HCT116 (cell line): ENCODE measurements at regions not wholly inside any gene's neighbourhood (a gene's known extent, or its start where the extent isn't known, plus 50 kb on each side); places are given as distances from the start of the nearest gene placed in this dataset.

Source experiments
- ATAC-seq: fragments of 200-7000 bp; cut with Tn5 transposase; 2 replicates; pipeline ENCODE4 v1.9.1; 2020; ENCODE audit warnings: mild to moderate bottlenecking, moderate library complexity
- BruUV-seq: library from RNA; stranded (reverse); fragments of 400-500 nt; replicated peaks from 2 replicates; lab custom pipeline; 2021; lab: Mats Ljungman, UMichigan
- CTCF ChIA-PET: fragments of 300-600 bp; sonication (Branson Sonifier 250); formaldehyde crosslinking; loops from one replicate; lab custom pipeline; 2021; ENCODE audit warnings: antibody characterized with exemption; lab: Charles Lee
- POLR2A ChIA-PET: fragments of 300-600, 350-600 bp; sonication (Branson Sonifier 250); formaldehyde crosslinking; loops from one replicate; lab custom pipeline; 2021; ENCODE audit warnings: antibody characterized with exemption; lab: Charles Lee
- RAD21 ChIA-PET, 2 experiments: fragments of 300-600 bp; sonication (Branson Sonifier 250); formaldehyde crosslinking; loops; one replicate each; lab custom pipeline; 2023; ENCODE audit warnings: low total read pairs in 2 of 2; ENCODE audit not compliant: uncharacterized antibody in 2 of 2, unreplicated experiment in 2 of 2, low non-redundant PET in 1 of 2; lab: Charles Lee
- DNase-seq: peaks from one replicate; pipeline ENCODE4 v3.0.0-alpha.2; 2010; ENCODE audit warnings: low read depth, low spot score
- H2AFZ ChIP-seq: fragments of 200-600 bp; shearing (Covaris generic), sonication (generic); 2 replicates; pipeline ENCODE4 v1.6.1; 2017; ENCODE audit warnings: low read depth, mixed run types, mixed read lengths, antibody characterized with exemption, low read length; ENCODE audit not compliant: poor library complexity, severe bottlenecking
- H3K27ac ChIP-seq: 2 replicates; pipeline ENCODE4 v1.5.1; 2012; ENCODE audit warnings: low read depth, low read length
- H3K27me3 ChIP-seq: fragments of 200-600 bp; sonication (generic); 2 replicates; pipeline ENCODE4 v1.6.1; 2016; ENCODE audit warnings: mixed run types, low read length, mixed read lengths; ENCODE audit not compliant: insufficient read depth
- H3K36me3 ChIP-seq, 2 experiments: fragments of 200-500 bp in 1 of 2; fragments of 200-600 bp in 1 of 2; sonication (Bioruptor generic) in 1 of 2; sonication (generic) in 1 of 2; 2 replicates each; pipeline versions ENCODE4 v1.5.1 to v1.6.1; 2014 to 2016; ENCODE audit warnings: low read length in 2 of 2, inconsistent platforms in 1 of 2, mixed read lengths in 1 of 2, mixed run types in 1 of 2; ENCODE audit not compliant: insufficient read depth in 2 of 2, control insufficient read depth in 1 of 2
- H3K4me1 ChIP-seq, 2 experiments: fragments of 200-600 bp in 1 of 2; sonication (generic) in 1 of 2; 2 replicates each; pipeline versions ENCODE4 v1.5.1 to v1.6.1; 2012 to 2017; ENCODE audit warnings: low read length in 2 of 2, inconsistent platforms in 1 of 2, mild to moderate bottlenecking in 1 of 2, mixed read lengths in 1 of 2, mixed run types in 1 of 2, moderate library complexity in 1 of 2; ENCODE audit not compliant: insufficient read depth in 2 of 2, control insufficient read depth in 1 of 2
- H3K4me2 ChIP-seq: fragments of 200-600 bp; sonication (generic); 2 replicates; pipeline ENCODE4 v1.6.1; 2017; ENCODE audit warnings: mixed run types, low read length, mixed read lengths
- H3K4me3 ChIP-seq, 2 experiments: fragments of 200-600 bp in 1 of 2; sonication (generic) in 1 of 2; replicated peaks in 1 of 2; 2 replicates each; pipeline ENCODE4 v1.5.1; 2011 to 2016; ENCODE audit warnings: low read length in 2 of 2, control low read depth in 1 of 2, low read depth in 1 of 2, mild to moderate bottlenecking in 1 of 2, mixed read lengths in 1 of 2, mixed run types in 1 of 2
- H3K79me2 ChIP-seq: fragments of 200-600 bp; sonication (generic); 2 replicates; pipeline ENCODE4 v1.6.1; 2017; ENCODE audit warnings: mild to moderate bottlenecking, mixed run types, low read length, moderate library complexity, mixed read lengths; ENCODE audit not compliant: insufficient read depth
- H3K9ac ChIP-seq: fragments of 200-600 bp; sonication (generic); 2 replicates; pipeline ENCODE4 v1.6.1; 2016; ENCODE audit warnings: low read length, mixed read lengths
- H3K9me2 ChIP-seq: fragments of 200-600 bp; sonication (generic), shearing (Covaris generic); 2 replicates; pipeline ENCODE4 v1.6.1; 2017; ENCODE audit warnings: mixed run types, mild to moderate bottlenecking, moderate library complexity; ENCODE audit not compliant: insufficient read depth
- H3K9me3 ChIP-seq, 2 experiments: fragments of 200-500 bp in 1 of 2; fragments of 200-600 bp in 1 of 2; sonication (Bioruptor generic) in 1 of 2; sonication (generic) in 1 of 2; 2 replicates each; pipeline ENCODE4 v1.6.1; 2014 to 2017; ENCODE audit warnings: low read length in 2 of 2, mixed read lengths in 2 of 2, inconsistent platforms in 1 of 2, low read depth in 1 of 2, mild to moderate bottlenecking in 1 of 2, mixed run types in 1 of 2, moderate library complexity in 1 of 2; ENCODE audit not compliant: control insufficient read depth in 1 of 2, insufficient read depth in 1 of 2
- H4K20me1 ChIP-seq: fragments of 200-600 bp; sonication (generic), shearing (Covaris generic); 2 replicates; pipeline ENCODE4 v1.6.1; 2017; ENCODE audit warnings: mixed run types, mild to moderate bottlenecking, moderate library complexity; ENCODE audit not compliant: insufficient read depth
- CEBPB ChIP-seq: IDR thresholded peaks from 2 replicates; pipeline ENCODE4 v1.6.1; 2012; ENCODE audit warnings: low read depth
- EGR1 ChIP-seq: IDR thresholded peaks from 2 replicates; pipeline ENCODE4 v1.6.1; 2012; ENCODE audit warnings: low read depth
- JUND ChIP-seq: IDR thresholded peaks from 2 replicates; pipeline ENCODE4 v1.6.1; 2012
- SIN3A ChIP-seq: IDR thresholded peaks from 2 replicates; pipeline ENCODE4 v1.6.1; 2012; ENCODE audit warnings: low read depth
- SRF ChIP-seq: IDR thresholded peaks from 2 replicates; pipeline ENCODE4 v1.6.1; 2012; ENCODE audit warnings: low read depth
- YY1 ChIP-seq: IDR thresholded peaks from 2 replicates; pipeline ENCODE4 v1.6.1; 2011; ENCODE audit warnings: low read length, low read depth, moderate library complexity, mild to moderate bottlenecking; ENCODE audit not compliant: insufficient replicate concordance; ENCODE audit errors: extremely low read depth
- ZFX ChIP-seq: fragments of 450-650 bp; IDR thresholded peaks from 2 replicates; pipeline ENCODE4 v1.6.1; 2017
- intact Hi-C: fragments of 100-400 bp; cut with micrococcal nuclease; formaldehyde crosslinking; loops from 2 replicates; pipeline ENCODE4 v1.10.0; 2022
- TF ChIP-seq, protein P1 (sequence below): IDR thresholded peaks from 2 replicates; pipeline ENCODE4 v1.6.1; 2012; ENCODE audit warnings: low read depth
- TF ChIP-seq, protein P2 (sequence below), 3 experiments: fragments of 200-600 bp in 1 of 3; sonication (generic) in 1 of 3; IDR thresholded peaks in 2 of 3; conservative IDR thresholded peaks in 1 of 3; 2 replicates each; pipeline ENCODE4 v1.5.1; 2012 to 2017; ENCODE audit warnings: low read depth in 2 of 3, low read length in 2 of 3, antibody characterized with exemption in 1 of 3, borderline replicate concordance in 1 of 3, control low read depth in 1 of 3, mild to moderate bottlenecking in 1 of 3, mixed read lengths in 1 of 3, mixed run types in 1 of 3, moderate library complexity in 1 of 3; ENCODE audit not compliant: insufficient read depth in 1 of 3
- TF ChIP-seq, protein P3 (sequence below): IDR thresholded peaks from 2 replicates; pipeline ENCODE4 v1.6.1; 2011; ENCODE audit warnings: mild to moderate bottlenecking, low read length, moderate library complexity; ENCODE audit not compliant: insufficient replicate concordance; ENCODE audit errors: extremely low read depth

DNA sequence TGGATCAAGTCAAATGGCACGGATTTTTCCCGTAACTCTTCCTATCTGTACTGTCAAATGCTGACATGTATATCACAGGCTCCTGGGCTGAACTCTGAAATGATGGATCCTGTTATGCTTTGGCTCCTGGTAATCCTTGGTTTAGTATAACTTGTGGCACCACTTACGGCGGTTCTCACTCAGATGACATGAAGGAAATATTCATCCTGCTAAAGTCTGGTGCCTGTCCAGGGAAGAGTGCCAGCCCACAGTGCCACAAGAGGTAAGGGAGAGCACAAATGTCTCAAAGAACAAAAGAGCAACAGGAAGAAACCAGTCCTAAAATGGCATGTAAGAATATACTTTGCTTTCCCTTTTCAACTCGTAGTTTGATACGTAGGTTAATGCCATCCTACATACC, 93.1 kb upstream of the TAB2 start:
- Histone ChIP-seq H4K20me1 (no peaks in the 10 kb centered on the region), H3K4me1 (peaks cover 5 to 7% of the 10 kb centered on the region in 2 experiments; a peak in 2 of 4 replicates), H3K9ac (no peak overlapping the region), H3K9me2 (no peaks in the 10 kb centered on the region), H2AFZ (no peak overlapping the region), H3K4me2 (no peak overlapping the region), H3K27me3 (no peaks in the 10 kb centered on the region), H3K27ac (no peak overlapping the region), H3K79me2 (no peaks in the 10 kb centered on the region), H3K9me3 (no peaks in the 10 kb centered on the region), H3K4me3 (no peak overlapping the region), H3K36me3 (no peaks in the 10 kb centered on the region)
- ChIA-PET CTCF (no interaction called here), RAD21 (no interaction called here), POLR2A (no interaction called here)
- intact Hi-C loops, result no loop called here
- TF ChIP-seq YY1 (no peak), SIN3A (no peak), SRF (no peak), JUND (no peak), CEBPB (no peak), ZFX (no peak), EGR1 (no peak)
- TF ChIP-seq, protein P1, sequence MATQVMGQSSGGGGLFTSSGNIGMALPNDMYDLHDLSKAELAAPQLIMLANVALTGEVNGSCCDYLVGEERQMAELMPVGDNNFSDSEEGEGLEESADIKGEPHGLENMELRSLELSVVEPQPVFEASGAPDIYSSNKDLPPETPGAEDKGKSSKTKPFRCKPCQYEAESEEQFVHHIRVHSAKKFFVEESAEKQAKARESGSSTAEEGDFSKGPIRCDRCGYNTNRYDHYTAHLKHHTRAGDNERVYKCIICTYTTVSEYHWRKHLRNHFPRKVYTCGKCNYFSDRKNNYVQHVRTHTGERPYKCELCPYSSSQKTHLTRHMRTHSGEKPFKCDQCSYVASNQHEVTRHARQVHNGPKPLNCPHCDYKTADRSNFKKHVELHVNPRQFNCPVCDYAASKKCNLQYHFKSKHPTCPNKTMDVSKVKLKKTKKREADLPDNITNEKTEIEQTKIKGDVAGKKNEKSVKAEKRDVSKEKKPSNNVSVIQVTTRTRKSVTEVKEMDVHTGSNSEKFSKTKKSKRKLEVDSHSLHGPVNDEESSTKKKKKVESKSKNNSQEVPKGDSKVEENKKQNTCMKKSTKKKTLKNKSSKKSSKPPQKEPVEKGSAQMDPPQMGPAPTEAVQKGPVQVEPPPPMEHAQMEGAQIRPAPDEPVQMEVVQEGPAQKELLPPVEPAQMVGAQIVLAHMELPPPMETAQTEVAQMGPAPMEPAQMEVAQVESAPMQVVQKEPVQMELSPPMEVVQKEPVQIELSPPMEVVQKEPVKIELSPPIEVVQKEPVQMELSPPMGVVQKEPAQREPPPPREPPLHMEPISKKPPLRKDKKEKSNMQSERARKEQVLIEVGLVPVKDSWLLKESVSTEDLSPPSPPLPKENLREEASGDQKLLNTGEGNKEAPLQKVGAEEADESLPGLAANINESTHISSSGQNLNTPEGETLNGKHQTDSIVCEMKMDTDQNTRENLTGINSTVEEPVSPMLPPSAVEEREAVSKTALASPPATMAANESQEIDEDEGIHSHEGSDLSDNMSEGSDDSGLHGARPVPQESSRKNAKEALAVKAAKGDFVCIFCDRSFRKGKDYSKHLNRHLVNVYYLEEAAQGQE, result no peak
- TF ChIP-seq, protein P2, sequence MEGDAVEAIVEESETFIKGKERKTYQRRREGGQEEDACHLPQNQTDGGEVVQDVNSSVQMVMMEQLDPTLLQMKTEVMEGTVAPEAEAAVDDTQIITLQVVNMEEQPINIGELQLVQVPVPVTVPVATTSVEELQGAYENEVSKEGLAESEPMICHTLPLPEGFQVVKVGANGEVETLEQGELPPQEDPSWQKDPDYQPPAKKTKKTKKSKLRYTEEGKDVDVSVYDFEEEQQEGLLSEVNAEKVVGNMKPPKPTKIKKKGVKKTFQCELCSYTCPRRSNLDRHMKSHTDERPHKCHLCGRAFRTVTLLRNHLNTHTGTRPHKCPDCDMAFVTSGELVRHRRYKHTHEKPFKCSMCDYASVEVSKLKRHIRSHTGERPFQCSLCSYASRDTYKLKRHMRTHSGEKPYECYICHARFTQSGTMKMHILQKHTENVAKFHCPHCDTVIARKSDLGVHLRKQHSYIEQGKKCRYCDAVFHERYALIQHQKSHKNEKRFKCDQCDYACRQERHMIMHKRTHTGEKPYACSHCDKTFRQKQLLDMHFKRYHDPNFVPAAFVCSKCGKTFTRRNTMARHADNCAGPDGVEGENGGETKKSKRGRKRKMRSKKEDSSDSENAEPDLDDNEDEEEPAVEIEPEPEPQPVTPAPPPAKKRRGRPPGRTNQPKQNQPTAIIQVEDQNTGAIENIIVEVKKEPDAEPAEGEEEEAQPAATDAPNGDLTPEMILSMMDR (IDR thresholded peaks at IDR 0.05 in 2 of 3, conservative IDR thresholded peaks at IDR 0.05 in 1 of 3; ENCODE audit: borderline replicate concordance in 1 of 3, insufficient read depth in 1 of 3, low read depth in 2 of 3, low read length in 2 of 3), result no peak
- TF ChIP-seq, protein P3, sequence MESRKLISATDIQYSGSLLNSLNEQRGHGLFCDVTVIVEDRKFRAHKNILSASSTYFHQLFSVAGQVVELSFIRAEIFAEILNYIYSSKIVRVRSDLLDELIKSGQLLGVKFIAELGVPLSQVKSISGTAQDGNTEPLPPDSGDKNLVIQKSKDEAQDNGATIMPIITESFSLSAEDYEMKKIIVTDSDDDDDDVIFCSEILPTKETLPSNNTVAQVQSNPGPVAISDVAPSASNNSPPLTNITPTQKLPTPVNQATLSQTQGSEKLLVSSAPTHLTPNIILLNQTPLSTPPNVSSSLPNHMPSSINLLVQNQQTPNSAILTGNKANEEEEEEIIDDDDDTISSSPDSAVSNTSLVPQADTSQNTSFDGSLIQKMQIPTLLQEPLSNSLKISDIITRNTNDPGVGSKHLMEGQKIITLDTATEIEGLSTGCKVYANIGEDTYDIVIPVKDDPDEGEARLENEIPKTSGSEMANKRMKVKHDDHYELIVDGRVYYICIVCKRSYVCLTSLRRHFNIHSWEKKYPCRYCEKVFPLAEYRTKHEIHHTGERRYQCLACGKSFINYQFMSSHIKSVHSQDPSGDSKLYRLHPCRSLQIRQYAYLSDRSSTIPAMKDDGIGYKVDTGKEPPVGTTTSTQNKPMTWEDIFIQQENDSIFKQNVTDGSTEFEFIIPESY, result no peak
- ATAC-seq (no peak), DNase-seq (no peak)
- no TSS peak for BruUV-seq
